GM21360 (cell line): ENCODE measurements at regions not wholly inside any gene's neighbourhood (a gene's known extent, or its start where the extent isn't known, plus 50 kb on each side); places are given as distances from the start of the nearest gene placed in this dataset.
"Not testable (repeated sequence)": the region's sequence is repeated elsewhere in the genome, so short reads cannot be mapped to it uniquely, and the experiment has no call there.

Experiments
- ATAC-seq: cut with Tn5 transposase; IDR thresholded peaks from one replicate; pipeline ENCODE4 v1.9.1; 2021; ENCODE audit warnings: mild to moderate bottlenecking, moderate library complexity; ENCODE audit not compliant: unreplicated experiment

DNA sequence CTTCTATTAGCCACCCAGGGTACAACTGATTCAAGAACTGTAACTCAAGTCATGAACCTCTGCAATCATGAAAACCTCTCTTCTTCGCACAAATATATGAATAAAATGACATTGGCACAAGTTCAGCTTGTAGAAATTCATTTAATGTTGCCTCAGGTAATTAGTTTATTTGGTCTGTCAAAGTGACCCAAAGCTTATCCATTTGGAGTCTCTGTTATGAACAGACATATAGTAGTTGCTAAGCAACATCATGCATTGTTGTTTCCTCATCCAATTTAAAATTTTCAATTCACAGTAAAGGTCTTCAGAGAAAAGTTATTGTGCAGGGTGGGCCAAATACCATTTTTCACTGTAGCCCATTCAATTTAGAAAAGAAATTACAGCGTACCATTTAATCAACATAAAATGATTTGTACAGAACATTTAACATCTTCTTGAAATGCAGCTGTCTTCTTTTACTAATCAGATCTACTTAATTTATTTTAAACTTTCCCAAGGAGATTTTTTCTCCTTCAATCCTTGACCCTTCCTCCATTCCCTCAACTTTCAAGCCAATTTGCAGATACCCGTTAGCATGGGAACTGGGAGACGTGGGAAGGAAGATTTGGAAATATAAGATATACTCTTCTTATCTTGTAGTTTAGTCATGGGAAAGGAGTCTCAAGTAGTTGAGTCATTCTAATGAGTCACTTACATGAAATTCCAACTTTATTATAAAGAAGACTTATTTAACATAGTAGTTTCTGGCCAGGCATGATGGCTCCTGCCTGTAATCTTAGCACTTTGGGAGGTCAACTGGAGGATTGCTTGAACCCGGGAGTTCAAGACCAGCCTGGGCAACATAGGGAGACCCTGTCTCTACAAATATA is 231.3 kb downstream of the ATPSCKMT start:
- ATAC-seq: no peak

DNA sequence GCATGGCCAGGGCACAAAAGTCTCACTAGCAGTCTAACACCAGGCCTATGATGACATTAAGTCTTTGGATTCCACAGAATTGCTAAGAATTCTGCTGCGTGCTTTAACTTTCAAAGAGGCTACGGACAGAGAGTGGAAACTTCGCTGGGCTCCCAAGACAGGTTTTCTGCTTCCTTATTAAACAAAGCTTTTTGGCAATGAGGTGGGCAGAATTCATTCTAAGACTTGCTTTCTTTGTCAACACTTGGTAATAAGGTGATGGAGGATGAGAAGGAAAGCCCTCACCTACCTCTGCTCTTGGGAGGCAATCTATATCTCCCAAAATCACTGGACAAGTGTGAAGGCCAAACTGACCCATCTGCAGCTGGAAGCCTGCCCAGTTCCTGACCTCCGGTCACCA is 231.9 kb downstream of the ATPSCKMT start:
- ATAC-seq: no peak

DNA sequence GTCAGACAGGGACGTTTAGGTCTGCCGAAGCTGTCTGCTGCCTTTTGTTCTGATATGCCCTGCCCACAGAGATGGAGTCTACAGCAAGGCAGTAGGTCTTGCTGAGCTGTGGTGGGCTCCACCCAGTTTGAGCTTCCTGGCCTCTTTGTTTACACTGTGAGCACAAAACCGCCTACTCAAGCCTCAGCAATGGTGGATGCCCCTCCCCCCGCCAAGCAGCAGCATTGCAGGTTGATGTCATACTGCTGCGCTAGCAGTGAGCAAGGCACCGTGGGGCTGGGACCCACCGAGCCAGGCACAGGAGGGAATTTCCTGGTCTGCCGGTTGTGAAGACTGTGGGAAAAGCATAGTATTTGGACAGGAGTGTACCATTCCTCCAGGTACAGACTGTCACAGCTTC is 233.1 kb downstream of the ATPSCKMT start:
- ATAC-seq: not testable (repeated sequence)

DNA sequence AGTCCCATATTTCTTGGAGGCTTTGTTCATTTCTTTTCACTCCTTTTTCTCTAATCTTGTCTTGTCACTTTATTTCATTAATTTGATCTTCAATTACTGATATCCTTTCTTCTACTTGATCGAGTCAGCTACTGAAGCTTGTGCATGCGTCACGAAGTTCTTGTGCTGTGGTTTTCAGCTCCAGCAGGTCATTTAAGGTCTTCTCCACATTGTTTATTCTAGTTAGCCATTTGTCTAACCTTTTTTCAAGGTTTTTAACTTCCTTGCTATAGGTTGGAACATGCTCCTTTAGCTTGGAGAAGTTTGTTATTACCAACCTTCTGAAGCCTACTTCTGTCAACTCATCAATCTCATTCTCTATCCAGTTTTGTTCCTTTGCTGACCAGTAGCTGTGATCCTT is 234.0 kb downstream of the ATPSCKMT start:
- ATAC-seq: not testable (repeated sequence)

DNA sequence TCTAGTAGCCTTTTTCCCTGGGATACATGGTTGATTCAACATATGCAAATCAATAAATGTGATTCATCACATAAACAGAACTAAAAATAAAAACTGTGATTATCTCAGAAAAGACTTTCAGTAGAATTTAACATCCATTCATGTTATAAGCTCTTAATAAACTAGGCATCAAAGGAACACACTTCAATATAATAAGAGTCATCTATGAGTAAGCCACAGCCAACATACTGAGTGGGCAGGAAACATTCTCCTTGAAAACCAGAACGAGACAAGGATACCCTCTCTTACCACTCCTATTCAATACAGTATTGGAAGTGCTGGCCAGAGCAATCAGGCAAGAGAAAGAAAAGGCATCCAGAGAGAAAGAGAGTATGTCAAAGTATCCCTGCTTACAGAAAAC is 239.9 kb downstream of the ATPSCKMT start:
- ATAC-seq: no peak

DNA sequence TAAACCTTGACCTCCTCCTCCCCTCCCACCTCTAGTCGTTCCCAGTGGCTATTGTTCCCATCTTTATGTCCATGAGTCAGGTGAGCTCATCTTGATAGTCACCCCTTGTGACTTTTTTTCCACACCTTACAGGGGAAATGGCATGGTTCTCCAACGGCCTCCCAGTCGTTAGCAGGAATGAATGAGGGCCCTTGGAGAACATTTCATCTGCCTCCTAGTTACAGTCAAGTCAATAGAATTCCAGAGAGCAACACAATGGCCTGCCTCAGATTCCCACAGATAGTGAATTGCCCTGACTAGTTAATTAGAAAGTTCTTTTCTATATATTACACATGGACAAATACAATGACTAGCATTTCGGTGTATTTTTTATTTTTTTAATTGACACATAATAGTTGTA is 262.6 kb downstream of the ATPSCKMT start:
- ATAC-seq: no peak

- ATAC-seq: no peak
These were observed 272.6 kb downstream of the ATPSCKMT start for GRCh38 chr5:9977070-9977469.

- no peak for ATAC-seq
These were observed 273.1 kb downstream of the ATPSCKMT start for GRCh38 chr5:9976621-9977020.

DNA sequence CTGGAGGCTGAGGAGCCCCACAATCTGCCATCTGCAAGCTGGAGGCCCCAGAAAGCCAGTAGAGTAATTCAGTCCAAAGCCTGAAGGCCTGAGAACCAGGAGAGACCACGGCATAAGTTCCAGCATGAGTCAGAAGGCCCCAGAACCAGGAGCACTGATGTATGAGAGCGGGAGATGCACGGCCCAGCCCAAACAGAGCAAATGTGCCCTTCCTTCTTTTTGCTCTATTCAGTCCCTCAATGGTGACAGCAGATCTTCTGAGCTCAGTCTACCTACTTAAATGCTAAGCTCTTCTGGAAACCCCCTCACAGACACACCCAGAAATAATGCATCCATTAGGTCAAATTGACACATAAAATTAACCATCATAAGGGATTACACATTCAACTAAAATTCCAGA is 277.6 kb downstream of the ATPSCKMT start:
- ATAC-seq: no peak

GRCh38 chr5:9971301-9971700 is 278.4 kb downstream of the ATPSCKMT start:
- no peak for ATAC-seq

DNA sequence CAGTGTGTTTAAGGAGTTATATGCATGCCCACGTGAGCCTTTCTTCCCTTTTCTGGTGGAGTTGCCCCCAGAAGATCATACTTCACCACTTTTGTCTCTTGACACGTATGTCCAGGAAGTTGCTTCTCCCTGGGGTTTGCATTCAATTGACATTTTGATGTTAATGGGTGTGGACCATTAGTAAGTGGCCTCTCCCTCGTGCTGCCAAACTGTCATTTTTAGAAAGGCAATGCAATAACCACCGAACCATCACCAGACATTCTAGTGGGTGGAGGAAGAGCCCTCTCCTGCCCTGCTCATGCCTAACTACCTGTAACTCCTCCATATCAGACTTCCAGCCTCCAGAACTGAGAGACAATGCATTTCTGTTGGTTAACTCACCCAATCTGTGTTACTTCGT is 290.8 kb downstream of the ATPSCKMT start:
- no peak for ATAC-seq

GRCh38 chr5:9957214-9957613 is 292.5 kb downstream of the ATPSCKMT start:
- ATAC-seq: no peak

DNA sequence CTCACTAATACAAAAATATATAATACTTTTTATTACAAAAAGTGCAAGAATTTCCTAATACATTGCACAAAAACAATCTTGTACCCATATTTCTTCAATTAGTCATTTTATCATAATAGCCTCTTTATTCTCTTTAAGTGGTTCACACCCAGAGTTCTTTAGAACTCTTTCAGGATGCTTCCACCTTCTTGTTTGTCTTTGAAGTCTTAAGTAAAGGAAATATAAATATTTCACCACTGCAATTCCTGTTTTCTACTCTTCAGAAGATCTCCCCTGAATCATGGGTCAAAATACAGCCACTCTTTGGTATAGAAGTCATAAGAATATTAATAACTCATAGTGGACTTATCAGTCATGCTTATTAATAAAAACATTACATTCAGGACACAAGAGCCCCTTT is 293.0 kb downstream of the ATPSCKMT start:
- no peak for ATAC-seq

DNA sequence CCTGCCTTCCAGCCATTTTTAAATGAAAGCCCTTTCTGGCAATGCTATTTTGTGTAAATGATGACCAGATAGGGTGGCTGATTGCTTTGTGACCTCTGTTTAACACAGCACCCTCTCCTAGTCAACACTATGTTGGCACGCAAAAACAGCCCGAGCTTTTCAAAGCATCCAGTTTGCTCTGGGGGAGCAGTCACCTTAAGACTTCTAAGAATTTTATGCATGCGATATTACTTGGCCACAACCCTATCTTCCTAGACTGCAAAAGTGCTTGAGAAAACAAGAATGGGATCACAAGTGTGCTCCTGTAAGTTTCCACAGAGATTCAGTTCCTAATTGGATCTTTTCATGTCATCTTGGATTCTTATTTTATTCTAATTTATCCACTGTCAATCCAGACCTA is 294.1 kb downstream of the ATPSCKMT start:
- ATAC-seq: no peak

- ATAC-seq: no peak
These were observed 294.8 kb downstream of the ATPSCKMT start for GRCh38 chr5:9954869-9955268.

- ATAC-seq: no peak
These were observed 296.0 kb downstream of the ATPSCKMT start for GRCh38 chr5:9953691-9954090.

DNA sequence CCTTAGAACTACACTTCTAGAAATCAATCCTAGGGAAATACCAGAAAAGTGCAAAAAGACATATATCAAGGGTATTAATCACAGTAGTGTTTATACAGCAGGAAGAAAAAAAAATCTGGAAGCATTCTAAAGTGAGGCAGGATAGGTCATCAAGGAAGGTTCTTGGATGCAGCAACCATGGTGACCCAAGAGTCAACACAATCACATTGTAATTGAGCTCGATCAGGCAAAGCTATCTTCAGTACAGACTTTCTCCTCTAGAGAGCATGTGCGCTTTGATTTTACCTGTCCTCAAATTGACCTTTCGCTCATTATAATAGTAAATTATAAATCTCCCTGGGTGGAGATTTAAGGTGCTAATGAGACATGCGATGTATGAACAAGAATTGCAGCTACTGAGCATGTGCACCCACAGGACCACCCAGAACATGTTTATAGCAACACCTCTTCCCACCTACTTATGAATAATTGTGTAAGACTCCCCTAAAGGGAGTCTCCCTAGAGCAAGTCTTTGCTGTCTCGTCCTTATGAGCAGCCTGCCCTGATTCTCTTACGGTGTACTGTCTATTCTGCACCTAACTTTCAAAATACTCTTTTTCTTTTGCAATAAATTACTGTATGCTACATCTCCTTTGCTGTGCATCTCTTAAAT is 297.7 kb downstream of the ATPSCKMT start:
- no peak for ATAC-seq

- ATAC-seq: no peak
These were observed 301.7 kb downstream of the ATPSCKMT start for GRCh38 chr5:9947944-9948343.

GRCh38 chr5:9947225-9947714 is 302.4 kb downstream of the ATPSCKMT start:
- no peak for ATAC-seq

GRCh38 chr5:9932770-9933169 is 302.6 kb upstream of the TAS2R1 start:
- no peak for ATAC-seq

- no peak for ATAC-seq
These were observed 300.0 kb upstream of the TAS2R1 start for GRCh38 chr5:9930156-9930555.

GRCh38 chr5:9928326-9928725 is 298.2 kb upstream of the TAS2R1 start:
- ATAC-seq: no peak
